ENCODE measurements at regions not wholly inside any gene's neighbourhood (a gene's known extent, or its start where the extent isn't known, plus 50 kb on each side); places are given as distances from the start of the nearest gene placed in this dataset.

DNA sequence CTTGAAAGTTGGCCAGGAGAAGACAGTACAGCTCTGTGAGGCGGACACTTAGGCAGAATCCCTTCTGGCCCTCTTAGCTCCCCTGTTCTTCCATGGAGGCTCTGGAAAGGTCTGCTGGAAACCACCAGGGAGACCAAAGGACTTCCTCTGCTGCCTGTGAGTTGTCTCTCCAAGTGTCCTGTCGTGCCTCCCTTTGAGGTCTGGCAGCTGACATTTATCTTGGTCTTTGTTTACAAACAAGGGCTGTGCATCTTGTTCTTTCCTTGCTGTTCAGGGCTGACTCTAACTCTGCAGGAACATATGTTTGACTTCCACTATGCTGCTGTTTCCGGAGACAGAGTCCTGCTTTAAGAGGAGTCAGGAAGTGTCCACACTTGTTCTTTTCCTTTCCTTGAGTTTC, 159.9 kb upstream of the FRMD6 start:
- no peaks in the 10 kb centered on the region for H3K36me3 Mint-ChIP-seq
- Histone ChIP-seq H3K27ac (ENCODE audit: low read depth, low read length) (no peak overlapping the region), H3K4me1 (ENCODE audit: insufficient read depth, low read length) (no peaks in the 10 kb centered on the region), H3K36me3 (ENCODE audit: insufficient read depth, low read length) (no peaks in the 10 kb centered on the region), H3K9me3 (ENCODE audit: low read length) (no peaks in the 10 kb centered on the region), H3K4me3 (ENCODE audit: low read length) (no peak overlapping the region), H3K27me3 (ENCODE audit: insufficient read depth, low read length, poor library complexity, severe bottlenecking) (no peaks in the 10 kb centered on the region)
- H3K27ac Mint-ChIP-seq: no peak overlapping the region
- peaks cover 3 to 19% of the 10 kb centered on the region in 2 donors for H3K27me3 Mint-ChIP-seq
- no peak overlapping the region for H3K4me3 Mint-ChIP-seq
- DNase-seq: no peak
- CTCF ChIA-PET: no interaction called here
- POLR2A ChIA-PET: no interaction called here
- peaks cover 0 to 2% (median under 1%) of the 10 kb centered on the region in 5 donors for H3K9me3 Mint-ChIP-seq
- H3K4me1 Mint-ChIP-seq: no peaks in the 10 kb centered on the region

DNA sequence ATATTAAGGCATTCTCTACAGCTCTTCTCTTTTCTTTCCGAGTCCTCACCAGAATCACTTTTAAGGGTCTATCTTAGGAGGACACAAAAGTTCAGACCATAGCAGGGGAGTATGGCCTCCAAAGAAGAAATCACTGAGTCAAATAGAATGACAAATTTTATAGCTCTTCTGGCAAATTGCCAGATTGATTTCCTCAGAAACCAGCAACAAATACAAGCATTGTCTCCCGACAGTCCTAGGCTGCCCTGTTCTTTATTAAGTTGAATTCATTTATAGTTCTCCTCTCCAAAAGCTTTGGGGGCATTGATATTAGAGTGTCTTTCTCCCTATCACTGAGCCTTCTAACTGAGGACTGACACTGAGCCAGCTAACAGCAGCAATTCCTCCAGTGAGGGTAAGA, 156.4 kb upstream of the FRMD6 start:
- no peak for DNase-seq
- Mint-ChIP-seq H3K36me3 (no peaks in the 10 kb centered on the region), H3K9me3 (peaks cover 0 to 10% (median 2%) of the 10 kb centered on the region in 5 donors), H3K27me3 (peaks cover 2 to 26% of the 10 kb centered on the region in 2 donors), H3K4me1 (no peaks in the 10 kb centered on the region), H3K27ac (no peak overlapping the region), H3K4me3 (no peak overlapping the region)
- no peak overlapping the region for H3K27ac ChIP-seq (ENCODE audit: low read depth, low read length)
- H3K4me3 ChIP-seq (ENCODE audit: low read length): no peak overlapping the region
- no peaks in the 10 kb centered on the region for H3K9me3 ChIP-seq (ENCODE audit: low read length)
- H3K36me3 ChIP-seq (ENCODE audit: insufficient read depth, low read length): no peaks in the 10 kb centered on the region
- H3K27me3 ChIP-seq (ENCODE audit: insufficient read depth, low read length, poor library complexity, severe bottlenecking): no peaks in the 10 kb centered on the region
- CTCF ChIA-PET: no interaction called here
- H3K4me1 ChIP-seq (ENCODE audit: insufficient read depth, low read length): no peaks in the 10 kb centered on the region
- POLR2A ChIA-PET: no interaction called here

DNA sequence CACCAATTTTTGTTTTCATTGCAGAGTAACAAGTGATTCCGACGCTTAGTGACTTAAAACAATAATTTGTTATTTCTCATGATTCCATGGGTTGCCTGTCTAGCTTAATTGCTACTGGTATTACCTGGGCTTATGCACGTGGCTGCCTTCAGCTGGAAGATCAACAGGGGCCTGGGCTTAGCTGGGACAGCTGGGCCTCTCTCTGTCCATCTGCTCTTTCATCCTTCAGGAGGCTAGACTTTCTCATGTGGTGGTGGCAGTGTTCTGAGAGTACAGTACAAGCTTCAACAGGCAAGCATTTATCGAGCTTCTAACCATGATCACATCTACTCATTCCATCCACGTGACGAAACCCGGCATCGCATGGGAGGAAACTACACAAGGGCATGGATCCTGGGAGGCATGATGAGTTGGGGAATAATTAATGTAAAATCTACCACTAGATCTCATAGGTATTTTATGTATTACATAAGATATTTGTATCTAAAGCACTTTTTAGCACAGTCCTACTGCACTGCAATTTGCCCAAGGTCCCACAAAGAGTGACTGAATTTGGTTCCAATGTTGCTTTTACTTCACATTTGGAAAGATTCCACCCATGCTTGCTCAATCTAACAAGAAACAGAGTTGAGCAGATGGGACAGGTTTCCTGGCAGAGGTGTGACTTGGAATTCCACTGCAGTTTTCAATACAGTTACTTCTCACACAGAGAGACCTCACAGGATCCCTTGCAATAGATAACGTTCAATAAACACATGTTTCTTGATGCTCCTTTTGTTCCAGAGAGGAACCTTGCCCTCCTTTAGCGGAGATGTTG, 153.1 kb upstream of the FRMD6 start:
- H3K4me1 Mint-ChIP-seq: no peaks in the 10 kb centered on the region
- no peak overlapping the region for H3K27ac ChIP-seq (ENCODE audit: low read depth, low read length)
- no peaks in the 10 kb centered on the region for H3K36me3 Mint-ChIP-seq
- H3K27me3 ChIP-seq (ENCODE audit: insufficient read depth, low read length, poor library complexity, severe bottlenecking): no peaks in the 10 kb centered on the region
- H3K4me3 ChIP-seq (ENCODE audit: low read length): no peak overlapping the region
- no peak for DNase-seq
- ChIA-PET POLR2A (no interaction called here), CTCF (no interaction called here)
- H3K9me3 ChIP-seq (ENCODE audit: low read length): no peaks in the 10 kb centered on the region
- H3K27ac Mint-ChIP-seq: no peak overlapping the region
- peaks cover 1 to 18% (median 4%) of the 10 kb centered on the region in 5 donors for H3K9me3 Mint-ChIP-seq
- H3K4me1 ChIP-seq (ENCODE audit: insufficient read depth, low read length): no peaks in the 10 kb centered on the region
- H3K4me3 Mint-ChIP-seq: no peak overlapping the region
- H3K27me3 Mint-ChIP-seq: peaks cover 2 to 31% of the 10 kb centered on the region in 2 donors
- no peaks in the 10 kb centered on the region for H3K36me3 ChIP-seq (ENCODE audit: insufficient read depth, low read length)

DNA sequence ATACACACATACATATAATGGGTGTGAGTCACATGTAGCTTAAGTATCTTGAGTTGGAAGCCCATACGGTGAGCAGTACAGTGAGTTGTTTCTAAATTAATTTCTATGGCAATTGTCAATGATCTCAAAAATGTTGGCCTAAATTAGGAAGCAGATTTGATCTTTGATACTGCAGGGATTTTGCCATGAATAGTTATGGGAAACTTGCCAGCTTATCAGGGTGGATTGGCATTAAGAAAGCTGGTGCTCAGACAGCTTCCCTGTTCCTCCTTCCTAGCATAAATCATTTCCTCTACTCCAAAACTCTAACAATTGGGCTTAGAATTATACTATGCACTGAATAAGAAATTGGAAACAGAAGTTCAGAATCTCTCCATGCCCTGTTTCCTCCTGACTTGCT, 150.9 kb upstream of the FRMD6 start:
- no peaks in the 10 kb centered on the region for H3K36me3 Mint-ChIP-seq
- no peak overlapping the region for H3K27ac Mint-ChIP-seq
- H3K4me1 Mint-ChIP-seq: no peaks in the 10 kb centered on the region
- H3K9me3 ChIP-seq (ENCODE audit: low read length): no peaks in the 10 kb centered on the region
- no peak overlapping the region for H3K4me3 ChIP-seq (ENCODE audit: low read length)
- H3K4me1 ChIP-seq (ENCODE audit: insufficient read depth, low read length): no peaks in the 10 kb centered on the region
- no peak overlapping the region for H3K27ac ChIP-seq (ENCODE audit: low read depth, low read length)
- no peaks in the 10 kb centered on the region for H3K27me3 ChIP-seq (ENCODE audit: insufficient read depth, low read length, poor library complexity, severe bottlenecking)
- DNase-seq: no peak
- ChIA-PET POLR2A (no interaction called here), CTCF (no interaction called here)
- H3K4me3 Mint-ChIP-seq: no peak overlapping the region
- no peaks in the 10 kb centered on the region for H3K36me3 ChIP-seq (ENCODE audit: insufficient read depth, low read length)
- peaks cover 1 to 18% (median 4%) of the 10 kb centered on the region in 5 donors for H3K9me3 Mint-ChIP-seq
- H3K27me3 Mint-ChIP-seq: peaks cover 2 to 24% of the 10 kb centered on the region in 2 donors

DNA sequence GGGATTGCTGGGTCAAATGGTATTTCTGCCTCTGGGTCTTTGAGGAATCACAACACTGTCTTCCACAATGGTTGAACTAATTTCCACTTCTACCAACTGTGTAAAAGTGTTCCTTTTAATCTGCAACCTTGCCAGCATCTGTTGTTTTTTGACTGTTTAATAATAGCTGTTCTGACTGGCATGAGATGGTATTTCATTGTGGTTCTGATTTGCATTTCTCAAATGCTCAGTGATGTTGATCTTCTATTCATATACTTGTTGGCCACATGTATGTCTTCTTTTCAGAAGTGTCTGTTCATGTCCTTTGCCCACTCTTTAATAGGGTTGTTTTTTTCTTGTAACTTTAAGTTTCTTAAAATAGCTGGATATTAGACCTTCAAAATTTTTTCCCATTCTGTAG, 150.0 kb upstream of the FRMD6 start:
- POLR2A ChIA-PET: no interaction called here
- CTCF ChIA-PET: no interaction called here
- Histone ChIP-seq H3K27ac (ENCODE audit: low read depth, low read length) (no peak overlapping the region), H3K36me3 (ENCODE audit: insufficient read depth, low read length) (no peaks in the 10 kb centered on the region), H3K4me1 (ENCODE audit: insufficient read depth, low read length) (no peaks in the 10 kb centered on the region), H3K27me3 (ENCODE audit: insufficient read depth, low read length, poor library complexity, severe bottlenecking) (no peaks in the 10 kb centered on the region), H3K9me3 (ENCODE audit: low read length) (no peaks in the 10 kb centered on the region), H3K4me3 (ENCODE audit: low read length) (no peak overlapping the region)
- Mint-ChIP-seq H3K4me1 (no peaks in the 10 kb centered on the region), H3K36me3 (no peaks in the 10 kb centered on the region), H3K27ac (no peak overlapping the region), H3K9me3 (peaks cover 1 to 18% (median 4%) of the 10 kb centered on the region in 5 donors), H3K27me3 (peaks cover 2 to 33% of the 10 kb centered on the region in 2 donors), H3K4me3 (no peak overlapping the region)
- DNase-seq: no peak

DNA sequence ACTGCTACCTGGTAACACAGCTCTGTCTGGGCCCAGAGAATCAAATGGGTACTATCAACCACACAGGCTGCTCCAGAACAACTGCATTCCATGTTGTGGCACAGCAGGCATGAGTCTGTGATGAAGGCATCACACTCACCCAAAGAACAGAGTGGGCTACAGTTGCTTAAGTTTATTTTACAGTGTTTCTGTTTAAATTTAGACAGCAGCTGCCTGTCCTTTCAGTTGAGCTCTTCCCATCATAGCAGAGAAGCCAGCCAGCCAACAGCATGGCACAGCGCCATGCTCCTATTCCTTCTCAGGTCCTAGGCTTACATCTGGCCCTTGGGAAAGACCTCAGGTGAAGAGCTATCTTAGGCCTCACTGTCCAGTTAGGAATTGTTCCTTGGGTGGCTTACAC, 147.0 kb upstream of the FRMD6 start:
- Mint-ChIP-seq H3K4me1 (no peaks in the 10 kb centered on the region), H3K4me3 (no peak overlapping the region), H3K27ac (no peak overlapping the region), H3K27me3 (peaks cover 8 to 38% of the 10 kb centered on the region in 2 donors), H3K36me3 (no peaks in the 10 kb centered on the region), H3K9me3 (peaks cover 0 to 9% (median 4%) of the 10 kb centered on the region in 5 donors)
- no peak for DNase-seq
- CTCF ChIA-PET: no interaction called here
- H3K9me3 ChIP-seq (ENCODE audit: low read length): no peaks in the 10 kb centered on the region
- H3K27ac ChIP-seq (ENCODE audit: low read depth, low read length): no peak overlapping the region
- H3K4me3 ChIP-seq (ENCODE audit: low read length): no peak overlapping the region
- no peaks in the 10 kb centered on the region for H3K36me3 ChIP-seq (ENCODE audit: insufficient read depth, low read length)
- no peaks in the 10 kb centered on the region for H3K4me1 ChIP-seq (ENCODE audit: insufficient read depth, low read length)
- POLR2A ChIA-PET: no interaction called here
- H3K27me3 ChIP-seq (ENCODE audit: insufficient read depth, low read length, poor library complexity, severe bottlenecking): no peaks in the 10 kb centered on the region

DNA sequence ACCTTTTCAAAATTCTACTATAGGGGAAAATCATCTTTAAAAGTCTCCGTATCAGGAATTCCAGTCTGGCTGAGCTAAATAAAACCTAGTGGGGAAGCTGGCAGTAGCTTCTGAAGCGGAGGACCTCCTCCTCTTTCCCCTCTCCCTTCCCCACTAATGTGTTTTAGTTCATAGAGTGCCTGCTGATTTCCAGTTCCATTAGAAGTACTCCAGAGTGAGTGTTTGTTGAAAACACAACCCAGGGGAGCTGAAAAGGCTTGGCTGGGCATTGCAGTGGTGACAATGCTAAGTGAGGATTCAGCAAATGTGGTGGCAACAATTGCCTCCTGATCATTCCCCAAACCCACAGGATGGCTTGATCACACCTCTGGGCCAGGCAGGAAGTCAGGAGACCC, 144.2 kb upstream of the FRMD6 start:
- no peak for DNase-seq
- Histone ChIP-seq H3K4me3 (ENCODE audit: low read length) (no peak overlapping the region), H3K9me3 (ENCODE audit: low read length) (no peaks in the 10 kb centered on the region), H3K4me1 (ENCODE audit: insufficient read depth, low read length) (no peaks in the 10 kb centered on the region), H3K27ac (ENCODE audit: low read depth, low read length) (no peak overlapping the region), H3K27me3 (ENCODE audit: insufficient read depth, low read length, poor library complexity, severe bottlenecking) (no peaks in the 10 kb centered on the region), H3K36me3 (ENCODE audit: insufficient read depth, low read length) (no peaks in the 10 kb centered on the region)
- ChIA-PET CTCF (interaction anchor here (1.4 kb wide), 1 partner anchor 58 kb away, joined by 4 read pairs; no protein-coding TSS in a partner anchor), POLR2A (no interaction called here)
- Mint-ChIP-seq H3K36me3 (peaks cover 0 to 2% (median 0%) of the 10 kb centered on the region in 3 donors), H3K4me3 (no peak overlapping the region), H3K27ac (no peak overlapping the region), H3K27me3 (peaks cover 11 to 36% of the 10 kb centered on the region in 2 donors), H3K4me1 (no peaks in the 10 kb centered on the region), H3K9me3 (peaks cover 0 to 5% (median 3%) of the 10 kb centered on the region in 5 donors)

DNA sequence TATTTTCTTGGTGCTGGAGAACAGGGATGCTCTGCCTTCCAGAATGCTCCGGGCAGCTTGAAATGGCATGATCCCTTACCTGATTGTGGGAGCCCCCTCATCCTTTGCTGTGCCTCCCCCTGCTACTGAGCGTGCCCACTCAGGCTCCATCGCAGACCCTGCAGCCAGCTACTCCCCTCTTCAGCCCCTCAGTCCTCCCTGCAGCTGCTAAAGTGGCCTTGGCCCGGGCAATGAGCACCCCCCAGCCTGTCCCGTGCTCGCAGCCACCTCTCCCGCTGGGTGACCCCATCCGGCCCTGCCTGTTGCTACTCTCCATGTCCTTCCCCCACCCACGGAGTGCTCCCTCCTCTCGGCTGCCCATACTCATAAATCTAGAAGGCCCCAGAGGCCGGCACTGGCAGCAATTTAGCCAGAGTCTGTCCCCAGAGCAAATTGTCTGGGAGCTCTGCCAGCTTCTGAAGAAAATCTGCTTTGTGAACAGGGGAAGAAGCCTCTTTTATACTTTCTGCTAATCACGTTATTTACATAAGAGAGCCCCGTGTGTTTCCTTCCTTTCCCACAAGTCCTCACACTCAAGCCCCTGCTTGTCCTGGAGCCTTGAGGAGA, 143.7 kb upstream of the FRMD6 start:
- no peaks in the 10 kb centered on the region for H3K4me1 ChIP-seq (ENCODE audit: insufficient read depth, low read length)
- H3K27me3 ChIP-seq (ENCODE audit: insufficient read depth, low read length, poor library complexity, severe bottlenecking): no peaks in the 10 kb centered on the region
- Mint-ChIP-seq H3K27me3 (peaks cover 11 to 35% of the 10 kb centered on the region in 2 donors), H3K9me3 (peaks cover 0 to 3% (median 0%) of the 10 kb centered on the region in 5 donors), H3K27ac (no peak overlapping the region), H3K4me3 (no peak overlapping the region), H3K4me1 (no peaks in the 10 kb centered on the region), H3K36me3 (peaks cover 0 to 2% (median 0%) of the 10 kb centered on the region in 3 donors)
- no peak overlapping the region for H3K27ac ChIP-seq (ENCODE audit: low read depth, low read length)
- no peak overlapping the region for H3K4me3 ChIP-seq (ENCODE audit: low read length)
- ChIA-PET CTCF (interaction anchor here (1.4 kb wide), 1 partner anchor 58 kb away, joined by 4 read pairs; no protein-coding TSS in a partner anchor), POLR2A (no interaction called here)
- no peaks in the 10 kb centered on the region for H3K9me3 ChIP-seq (ENCODE audit: low read length)
- no peaks in the 10 kb centered on the region for H3K36me3 ChIP-seq (ENCODE audit: insufficient read depth, low read length)
- no peak for DNase-seq
